Left lobe of liver (tissue), 2 donors: ENCODE measurements at regions not wholly inside any gene's neighbourhood (a gene's known extent, or its start where the extent isn't known, plus 50 kb on each side); places are given as distances from the start of the nearest gene placed in this dataset.
"Not testable (repeated sequence)": the region's sequence is repeated elsewhere in the genome, so short reads cannot be mapped to it uniquely, and the experiment has no call there.

Experiments
- ATAC-seq: fragments of 200-7000 bp; cut with Tn5 transposase; one replicate; pipeline ENCODE4 v1.9.1; 2020; ENCODE audit warnings: mild to moderate bottlenecking, moderate library complexity
- DNase-seq: peaks from one replicate; pipeline ENCODE4 v3.0.0-alpha.2; 2020; ENCODE audit warnings: low spot score
- donor health status: DM: no; HTN: no; CAD: no; lungs with moderate emphysema.
- donor health status: DM: no; HTN: yes; CAD: no.

- ATAC-seq: no peak
- DNase-seq: no peak
Measured at GRCh38 chr10:125554753-125555152, 128.2 kb downstream of the TEX36 start.

- no peak for ATAC-seq
- DNase-seq: no peak
Measured at GRCh38 chr10:125554016-125554703, 128.8 kb downstream of the TEX36 start.

DNA sequence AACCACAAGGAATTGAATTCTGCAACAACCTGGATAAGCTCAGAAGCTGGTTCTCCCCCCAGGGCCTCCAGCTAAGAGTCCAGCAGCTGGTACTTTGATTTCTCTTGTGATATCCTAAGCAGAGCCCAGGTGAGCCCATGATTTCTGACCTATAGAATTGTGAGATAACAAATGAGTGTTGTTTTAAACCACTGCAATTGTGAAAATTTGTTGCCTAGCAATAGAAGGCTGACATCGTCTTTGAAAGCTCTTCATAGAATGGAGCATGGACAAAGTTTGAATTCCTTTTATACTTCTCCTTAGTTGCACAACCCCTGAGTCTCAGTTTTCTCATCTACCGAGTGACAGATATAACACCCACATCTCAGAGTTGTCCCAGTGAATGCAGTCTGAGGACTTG, 129.9 kb downstream of the TEX36 start:
- no peak for ATAC-seq
- no peak for DNase-seq

DNA sequence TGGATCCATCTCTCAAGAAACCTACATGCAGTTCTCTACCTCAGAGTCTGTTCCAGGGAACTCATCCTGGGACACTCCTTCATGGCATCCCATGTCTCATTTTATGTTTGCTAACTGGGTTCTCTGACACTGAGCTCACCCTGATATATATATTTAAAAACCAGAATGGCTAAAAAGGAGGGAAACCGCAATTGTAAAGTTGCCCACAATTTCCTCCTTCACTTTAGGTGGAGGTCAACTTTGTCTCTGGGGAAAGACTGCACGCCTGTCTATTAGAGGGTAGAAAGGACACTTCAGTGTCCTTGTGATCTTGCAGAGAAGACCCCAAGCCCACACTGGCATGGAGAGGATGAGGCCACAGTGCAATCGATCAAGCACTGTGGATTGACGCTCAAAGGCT, 131.7 kb downstream of the TEX36 start:
- DNase-seq (no peak), ATAC-seq (no peak)

- ATAC-seq (no peak), DNase-seq (no peak)
Measured at GRCh38 chr10:125550362-125550761, 132.6 kb downstream of the TEX36 start.

GRCh38 chr10:125549653-125550052, 133.3 kb downstream of the TEX36 start:
- no peak for ATAC-seq
- no peak for DNase-seq

- DNase-seq: no peak
- no peak for ATAC-seq
Measured at GRCh38 chr10:125548878-125549277, 134.1 kb downstream of the TEX36 start.

DNA sequence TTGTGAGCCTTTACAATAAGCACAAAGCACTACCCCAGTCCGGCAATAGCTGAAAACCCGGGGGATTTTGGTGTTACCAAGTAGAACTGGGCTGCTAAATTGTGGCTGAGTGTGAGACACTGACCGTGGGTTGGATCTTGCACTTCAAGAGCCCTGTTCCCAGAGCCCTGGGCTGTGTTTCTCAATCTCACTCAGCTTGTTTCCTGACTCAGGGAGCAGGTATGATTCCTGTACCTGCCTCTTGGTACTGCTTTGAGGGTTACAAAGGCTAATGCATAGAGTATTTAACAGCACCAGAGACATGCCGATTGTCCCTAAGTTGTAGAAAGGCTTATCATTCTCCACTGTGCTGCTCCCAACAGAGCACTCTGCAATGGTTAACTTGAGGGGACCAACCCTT, 134.6 kb downstream of the TEX36 start:
- ATAC-seq (no peak), DNase-seq (no peak)

- DNase-seq (no peak), ATAC-seq (no peak)
Measured at GRCh38 chr10:125547010-125547650, 135.8 kb downstream of the TEX36 start.

DNA sequence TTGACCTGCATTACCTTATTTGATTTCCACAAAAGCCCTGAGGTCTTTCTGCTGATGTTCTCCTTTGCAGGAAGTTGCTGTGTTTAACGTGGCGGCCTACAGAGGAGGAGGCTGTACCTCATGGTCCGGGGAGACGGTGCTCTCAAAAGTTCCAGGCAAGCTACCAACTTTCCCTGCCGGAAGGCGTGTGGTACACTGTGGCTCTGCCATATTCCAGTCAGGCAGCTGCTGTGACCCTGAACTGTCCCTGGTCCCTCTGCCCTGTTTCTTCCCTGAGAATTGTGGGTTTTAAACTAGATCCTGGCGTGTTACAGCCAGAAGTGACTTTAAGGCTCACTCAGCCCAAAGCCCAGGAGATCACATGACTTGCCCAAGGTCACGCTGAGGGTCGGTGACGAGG, 139.2 kb downstream of the TEX36 start:
- ATAC-seq: no peak
- DNase-seq: no peak

DNA sequence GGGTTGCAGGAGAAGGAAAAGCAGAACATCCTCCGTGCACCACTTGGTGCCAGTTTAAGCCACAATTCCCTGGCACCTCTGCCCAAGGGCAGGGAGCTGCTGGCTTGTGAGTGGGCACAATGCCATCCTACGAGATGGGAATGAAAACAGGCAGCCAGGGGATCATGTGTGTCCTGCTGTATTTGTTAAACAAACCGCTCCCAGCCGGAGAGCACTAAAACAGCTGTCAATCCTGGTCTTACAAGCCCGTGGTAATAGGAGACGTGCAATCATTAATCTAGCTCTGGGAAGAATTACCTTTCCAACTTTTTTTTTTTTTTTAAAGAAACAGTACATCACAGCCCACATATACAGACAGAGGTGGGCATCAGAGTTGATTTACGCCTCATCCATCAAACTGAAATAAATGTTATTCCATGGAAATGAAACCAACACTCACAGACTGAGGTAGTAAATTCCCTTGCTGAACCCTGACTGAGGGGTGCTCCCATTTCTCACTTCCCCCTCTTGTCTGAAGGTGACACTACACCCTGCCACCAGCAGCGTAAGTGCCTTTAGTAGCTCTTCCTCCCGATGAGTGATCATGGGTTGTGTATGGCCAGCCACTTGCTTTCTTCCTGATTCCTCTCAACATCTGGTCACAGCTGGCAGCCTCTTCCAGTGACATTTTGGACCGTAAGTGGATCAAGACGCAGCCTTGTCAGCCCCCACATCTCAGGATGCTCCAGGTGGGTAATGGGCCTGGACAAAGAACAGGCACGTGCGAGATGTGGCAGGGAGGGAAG, 143.8 kb downstream of the TEX36 start:
- ATAC-seq (no peak), DNase-seq (no peak)

DNA sequence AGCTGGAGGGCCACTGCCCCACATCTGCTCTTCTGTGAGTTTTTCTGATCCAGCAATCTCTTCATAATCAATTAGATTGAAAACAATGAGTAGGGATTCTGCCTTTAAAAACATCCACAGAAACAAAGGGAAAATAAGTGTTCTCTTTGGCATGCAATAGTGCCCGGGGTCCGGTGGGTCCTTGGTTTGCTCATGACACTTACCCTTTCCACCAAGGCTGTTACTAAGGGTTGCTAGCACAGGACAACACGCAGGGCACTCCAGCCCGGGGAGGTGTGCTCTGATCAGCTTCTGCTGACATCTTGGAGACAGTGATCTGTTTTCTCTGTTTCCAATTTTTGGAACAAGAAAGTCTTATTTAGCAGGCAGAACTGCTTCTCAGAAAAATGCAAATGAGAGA, 146.7 kb downstream of the TEX36 start:
- no peak for ATAC-seq

GRCh38 chr10:125535559-125535958, 147.4 kb downstream of the TEX36 start:
- ATAC-seq (no peak), DNase-seq (no peak)

More for the DNA sequence above, 146.7 kb downstream of the TEX36 start:
- DNase-seq: no peak

DNA sequence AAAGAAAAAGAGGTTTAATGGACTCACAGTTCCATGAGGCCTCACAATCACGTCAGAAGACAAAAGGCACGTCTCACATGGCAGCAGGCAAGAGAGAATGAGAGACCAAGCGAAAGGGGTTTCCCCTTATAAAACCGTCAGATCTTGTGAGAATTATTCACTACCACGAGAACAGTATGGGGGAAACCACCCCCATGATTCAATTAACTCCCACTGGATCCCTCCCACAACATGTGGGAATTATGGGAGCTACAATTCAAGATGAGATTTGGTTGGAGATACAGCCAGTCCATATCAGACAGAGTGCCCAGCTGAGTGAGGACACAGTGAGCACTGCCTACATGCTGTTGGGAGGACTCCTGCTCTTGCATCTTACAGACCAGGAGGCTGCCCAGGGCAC, 148.4 kb downstream of the TEX36 start:
- DNase-seq: no peak
- no peak for ATAC-seq

DNA sequence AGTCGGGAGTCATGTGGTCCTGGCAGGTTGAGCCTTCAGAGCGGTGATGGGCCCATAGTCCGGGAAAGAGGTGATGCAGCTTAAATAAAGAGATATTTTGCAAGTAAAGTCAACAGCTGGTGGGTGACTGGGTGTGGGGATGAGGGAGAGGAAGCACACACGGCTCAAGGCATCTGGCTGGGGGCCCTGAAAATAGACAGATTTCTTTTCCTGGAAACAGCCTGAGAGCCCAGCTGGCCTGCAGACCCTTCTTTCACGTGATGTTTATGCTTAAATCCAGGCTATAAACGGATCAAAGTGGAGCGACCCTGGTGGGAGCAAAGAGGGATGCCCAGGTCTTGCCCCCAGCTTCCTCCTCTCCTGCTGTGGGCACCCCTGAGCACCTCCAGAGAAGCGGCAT, 149.1 kb downstream of the TEX36 start:
- ATAC-seq (no peak), DNase-seq (no peak)

GRCh38 chr10:125531465-125531864, 151.5 kb downstream of the TEX36 start:
- DNase-seq (no peak), ATAC-seq (no peak)

- ATAC-seq (no peak), DNase-seq (no peak)
Measured at GRCh38 chr10:125523347-125523746, 159.6 kb downstream of the TEX36 start.

- peak; percentile 20 for ATAC-seq
- no peak for DNase-seq
Measured at GRCh38 chr10:125521721-125522680, 161.0 kb downstream of the TEX36 start.

DNA sequence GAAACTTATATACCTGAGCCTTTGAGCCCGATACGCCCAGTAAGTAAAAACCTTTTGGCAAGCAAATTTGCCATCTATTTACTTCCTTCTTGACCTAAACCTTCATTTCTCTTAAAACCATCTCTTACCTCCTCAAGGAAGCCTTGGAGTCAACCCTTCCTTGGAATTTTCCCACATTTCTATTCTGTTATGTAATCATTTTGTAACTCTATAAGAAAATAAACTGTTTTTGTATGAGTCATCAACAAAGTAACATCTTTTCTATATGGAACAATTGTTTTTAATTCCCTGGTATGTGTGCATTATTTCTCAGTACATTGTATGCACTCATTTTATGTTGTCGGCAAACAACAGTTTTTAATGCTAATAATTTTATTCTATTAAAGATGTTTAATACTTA, 162.0 kb downstream of the TEX36 start:
- DNase-seq (no peak), ATAC-seq (no peak)

DNA sequence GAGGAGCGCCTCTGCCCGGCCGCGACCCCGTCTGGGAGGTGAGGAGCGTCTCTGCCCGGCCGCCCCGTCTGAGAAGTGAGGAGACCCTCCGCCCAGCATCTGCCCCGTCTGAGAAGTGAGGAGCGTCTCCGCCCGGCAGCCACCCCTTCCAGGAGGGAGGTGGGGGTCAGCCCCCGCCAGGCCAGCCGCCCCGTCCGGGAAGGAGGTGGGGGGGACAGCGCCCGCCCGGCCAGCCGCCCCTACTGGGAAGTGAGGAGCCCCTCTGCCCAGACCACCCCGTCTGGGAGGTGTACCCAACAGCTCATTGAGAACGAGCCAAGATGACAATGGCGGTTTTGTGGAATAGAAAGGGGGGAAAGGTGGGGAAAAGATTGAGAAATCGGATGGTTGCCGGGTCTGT, 164.6 kb downstream of the TEX36 start:
- DNase-seq, ATAC-seq: not testable (repeated sequence)

DNA sequence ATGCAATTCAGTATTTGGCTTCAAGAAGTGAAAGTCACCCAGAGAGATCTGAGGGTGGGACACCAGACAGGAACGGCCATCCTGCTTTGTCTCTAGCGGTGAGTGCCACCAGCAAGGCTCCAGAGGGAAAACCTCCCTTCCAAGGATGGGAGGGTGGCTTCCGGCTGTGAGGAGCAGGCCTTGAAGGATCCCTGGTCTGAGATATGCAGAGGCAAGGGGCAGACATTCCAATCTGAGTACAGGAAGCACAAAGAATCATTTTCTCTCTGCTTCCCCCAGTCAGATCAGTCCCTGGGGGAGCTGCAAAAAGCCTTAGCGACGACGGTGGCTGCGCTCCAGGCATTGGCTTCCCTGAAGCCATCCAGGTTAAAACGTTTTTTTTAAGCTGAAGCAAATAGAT, 167.4 kb downstream of the TEX36 start:
- DNase-seq: no peak
- ATAC-seq: peak; percentile 41
